A673 (cell line): ENCODE measurements at regions not wholly inside any gene's neighbourhood (a gene's known extent, or its start where the extent isn't known, plus 50 kb on each side); places are given as distances from the start of the nearest gene placed in this dataset.

Source experiments
- CTCF ChIP-seq: fragments of 300-800, 200-600 bp; sonication (generic); conservative IDR thresholded peaks from 2 replicates; pipeline ENCODE4 v1.5.1; 2017; ENCODE audit warnings: low read depth, mild to moderate bottlenecking, antibody characterized with exemption, low read length, moderate library complexity, mixed read lengths
- EZH2 ChIP-seq: fragments of 200-600 bp; sonication (generic); IDR thresholded peaks from 2 replicates; pipeline ENCODE4 v1.6.1; 2017; ENCODE audit warnings: borderline replicate concordance, low read depth, mild to moderate bottlenecking, mixed read lengths, antibody characterized with exemption, low read length; ENCODE audit not compliant: poor library complexity, severe bottlenecking

- no peak for TF ChIP-seq EZH2
- no peak for TF ChIP-seq CTCF
Observed at GRCh38 chr4:112717856-112718255, 80.9 kb downstream of the LARP7 start.
